Choroid plexus epithelial cell (primary cell): ENCODE measurements at regions not wholly inside any gene's neighbourhood (a gene's known extent, or its start where the extent isn't known, plus 50 kb on each side); places are given as distances from the start of the nearest gene placed in this dataset.

Experiments used
- DNase-seq: peaks from one replicate; pipeline ENCODE4 v3.0.0-alpha.2; 2010; ENCODE audit warnings: low read depth
- H3K4me3 ChIP-seq: 2 replicates; pipeline ENCODE4 v1.5.1; 2011; ENCODE audit warnings: low read depth, mild to moderate bottlenecking, control low read depth, low read length, moderate library complexity
- CTCF ChIP-seq: conservative IDR thresholded peaks from 2 replicates; pipeline ENCODE4 v1.5.1; 2011; ENCODE audit warnings: low read depth, mild to moderate bottlenecking, control low read depth, inconsistent platforms, low read length, moderate library complexity

DNA sequence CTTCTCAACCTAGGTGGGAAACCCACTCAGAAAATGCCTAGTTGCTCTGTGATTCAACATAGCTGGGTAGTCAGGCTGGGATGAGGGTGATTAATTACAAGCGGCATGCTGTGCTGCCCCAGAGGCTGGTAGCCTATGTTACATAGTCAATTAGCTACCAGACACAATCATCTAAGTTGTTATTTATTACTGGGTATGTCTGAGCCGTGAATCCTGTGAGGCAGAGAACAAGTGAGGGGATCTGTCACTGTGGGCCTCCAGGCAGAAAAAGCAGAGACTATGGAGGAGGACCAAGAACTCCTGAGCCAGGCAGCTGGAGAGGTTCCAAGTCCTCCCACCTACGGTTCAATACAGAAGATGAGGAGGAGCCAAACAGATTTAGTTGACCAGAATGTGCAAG is 186.6 kb upstream of the BDNF start:
- no peak for DNase-seq
- H3K4me3 ChIP-seq = no peak overlapping the region
- no peak for TF ChIP-seq CTCF

GRCh38 chr11:27882066-27882697 is 181.9 kb upstream of the BDNF start:
- TF ChIP-seq CTCF = no peak
- DNase-seq = peak; percentile 23
- H3K4me3 ChIP-seq = no peak overlapping the region

DNA sequence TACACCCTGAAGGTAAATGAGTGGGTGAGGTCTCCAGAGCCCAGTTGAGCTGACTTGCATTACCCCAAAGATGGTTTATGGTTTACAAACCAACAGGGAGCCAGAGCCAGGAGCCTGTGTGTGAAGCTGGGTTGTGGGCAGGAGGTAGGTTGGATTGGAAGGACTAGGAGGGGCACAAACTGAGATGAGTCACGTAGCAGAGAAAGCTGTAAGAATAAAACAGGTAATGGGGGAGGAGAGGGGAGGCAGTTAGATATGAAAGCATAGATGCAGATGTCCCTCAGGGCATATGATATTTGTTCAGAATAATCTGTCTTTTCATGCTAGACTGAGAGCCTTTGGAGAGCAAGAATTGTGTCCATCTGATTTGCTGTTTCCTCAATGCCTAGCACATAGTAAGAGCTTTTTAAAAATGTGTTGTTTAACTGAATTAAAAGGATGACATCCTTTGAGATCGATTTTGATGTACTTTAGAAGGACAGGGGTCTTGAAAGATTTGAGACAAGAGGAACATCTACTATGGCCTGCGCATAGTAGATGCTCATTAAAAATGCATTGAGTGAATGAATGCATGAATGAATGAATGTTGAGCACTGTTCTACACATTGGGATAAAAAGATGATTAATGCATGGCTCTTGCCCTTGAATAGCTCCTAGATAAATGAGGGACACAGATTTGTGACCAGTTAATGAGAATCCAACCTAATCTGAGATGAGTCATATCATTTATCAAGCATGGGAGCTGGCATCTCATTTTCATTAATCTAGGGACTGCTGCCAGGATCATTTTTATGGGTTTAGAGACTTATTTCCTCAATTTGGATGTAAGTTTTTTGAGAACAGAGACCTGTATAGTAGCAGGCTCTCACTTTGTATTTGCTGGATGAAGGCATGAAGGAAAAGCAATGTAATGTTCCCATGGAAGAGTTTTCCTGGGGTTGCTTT is 175.8 kb upstream of the BDNF start:
- no peak for DNase-seq
- H3K4me3 ChIP-seq = no peak overlapping the region
- no peak for TF ChIP-seq CTCF

- H3K4me3 ChIP-seq = no peak overlapping the region
- TF ChIP-seq CTCF = no peak
- peak; percentile 26 for DNase-seq
These were observed 175.0 kb upstream of the BDNF start for GRCh38 chr11:27874998-27875830.

DNA sequence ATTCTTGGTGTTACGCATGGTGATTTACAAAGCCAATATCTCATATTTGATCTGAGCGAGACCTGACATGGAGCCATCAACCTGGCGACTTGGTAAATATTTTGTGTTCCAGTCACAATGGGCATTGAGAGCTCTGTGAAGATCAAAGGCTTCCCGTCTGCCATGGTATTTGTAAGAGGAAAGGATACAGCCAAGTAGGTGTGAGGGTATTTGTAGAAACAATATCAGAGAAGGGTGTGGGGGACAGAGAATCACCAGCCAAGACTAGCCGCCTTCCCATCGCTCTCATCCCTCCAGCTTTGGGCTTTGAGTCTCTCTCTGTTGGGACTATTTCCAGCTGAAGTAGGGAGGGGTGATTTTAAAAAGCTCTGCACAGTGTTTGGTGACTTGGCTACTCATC is 173.4 kb upstream of the BDNF start:
- TF ChIP-seq CTCF = no peak
- no peak overlapping the region for H3K4me3 ChIP-seq
- no peak for DNase-seq

- TF ChIP-seq CTCF = no peak
- no peak for DNase-seq
- H3K4me3 ChIP-seq = no peak overlapping the region
These were observed 170.8 kb upstream of the BDNF start for GRCh38 chr11:27871056-27871455.
